HUES6 (cell line): ENCODE measurements at regions not wholly inside any gene's neighbourhood (a gene's known extent, or its start where the extent isn't known, plus 50 kb on each side); places are given as distances from the start of the nearest gene placed in this dataset.
"Not testable (repeated sequence)": the region's sequence is repeated elsewhere in the genome, so short reads cannot be mapped to it uniquely, and the experiment has no call there.

Experiments used
- H3K27ac ChIP-seq: 2 replicates; pipeline ENCODE4 v1.7.0; 2013; ENCODE audit warnings: low read depth, mild to moderate bottlenecking, low read length, inconsistent platforms
- H3K27me3 ChIP-seq: 2 replicates; pipeline ENCODE4 v1.6.1; 2013; ENCODE audit warnings: low read length; ENCODE audit not compliant: control insufficient read depth, insufficient read depth
- H3K36me3 ChIP-seq: 2 replicates; pipeline ENCODE4 v1.6.1; 2013; ENCODE audit warnings: low read length; ENCODE audit not compliant: control insufficient read depth, insufficient read depth
- H3K4me1 ChIP-seq: 2 replicates; pipeline ENCODE4 v1.6.1; 2013; ENCODE audit warnings: low read length; ENCODE audit not compliant: control insufficient read depth, insufficient read depth
- H3K4me3 ChIP-seq: 2 replicates; pipeline ENCODE4 v1.5.1; 2013; ENCODE audit warnings: low read depth, low read length
- H3K9ac ChIP-seq: one replicate; pipeline ENCODE4 v1.6.1; 2013; ENCODE audit warnings: mild to moderate bottlenecking, low read length
- H3K9me3 ChIP-seq: 2 replicates; pipeline ENCODE4 v1.6.1; 2013; ENCODE audit warnings: low read depth, low read length; ENCODE audit not compliant: control insufficient read depth, insufficient read depth

- H3K9ac ChIP-seq, result no peak overlapping the region
- H3K9me3 ChIP-seq, result 0 out of 2 replicates have a peak, but pooled peaks cover 2% of the 10 kb centered on the region
- H3K27ac ChIP-seq, result no peak overlapping the region
- H3K4me3 ChIP-seq, result no peak overlapping the region
- H3K36me3 ChIP-seq, result no peaks in the 10 kb centered on the region
- H3K27me3 ChIP-seq, result no peaks in the 10 kb centered on the region
- H3K4me1 ChIP-seq, result peaks cover 8% of the 10 kb centered on the region; the same call in 1 of the 2 replicates
These were observed 87.9 kb upstream of the MSTN start for GRCh38 chr2:190150413-190150812.

GRCh38 chr2:190149908-190150307 lies 87.4 kb upstream of the MSTN start:
- H3K27ac ChIP-seq, result no peak overlapping the region
- H3K36me3 ChIP-seq, result no peaks in the 10 kb centered on the region
- H3K9ac ChIP-seq, result no peak overlapping the region
- 0 out of 2 replicates have a peak, but pooled peaks cover 4% of the 10 kb centered on the region for H3K9me3 ChIP-seq
- H3K4me1 ChIP-seq, result peaks cover 8% of the 10 kb centered on the region; the same call in 1 of the 2 replicates
- H3K27me3 ChIP-seq, result no peaks in the 10 kb centered on the region
- no peak overlapping the region for H3K4me3 ChIP-seq

- Histone ChIP-seq H3K9me3 (0 out of 2 replicates have a peak, but pooled peaks cover 4% of the 10 kb centered on the region), H3K27me3 (no peaks in the 10 kb centered on the region), H3K27ac (no peak overlapping the region), H3K9ac (no peak overlapping the region), H3K4me3 (no peak overlapping the region), H3K36me3 (no peaks in the 10 kb centered on the region), H3K4me1 (peaks cover 8% of the 10 kb centered on the region; the same call in 1 of the 2 replicates)
These were observed 86.7 kb upstream of the MSTN start for GRCh38 chr2:190149200-190149599.

GRCh38 chr2:190146109-190146508 lies 83.6 kb upstream of the MSTN start:
- not testable (repeated sequence) for H3K27ac ChIP-seq, H3K27me3 ChIP-seq, H3K4me1 ChIP-seq, H3K36me3 ChIP-seq, H3K9ac ChIP-seq, H3K4me3 ChIP-seq
- peaks cover 13% of the 10 kb centered on the region for H3K9me3 ChIP-seq

GRCh38 chr2:190140474-190140873 lies 77.9 kb upstream of the MSTN start:
- H3K36me3 ChIP-seq, H3K4me3 ChIP-seq, H3K9ac ChIP-seq, H3K27ac ChIP-seq, H3K27me3 ChIP-seq, H3K4me1 ChIP-seq: not testable (repeated sequence)
- peaks cover 48% of the 10 kb centered on the region for H3K9me3 ChIP-seq

GRCh38 chr2:190139371-190139770 lies 76.8 kb upstream of the MSTN start:
- H3K4me1 ChIP-seq, result no peaks in the 10 kb centered on the region
- peaks cover 46% of the 10 kb centered on the region for H3K9me3 ChIP-seq
- H3K27ac ChIP-seq, result no peak overlapping the region
- H3K4me3 ChIP-seq, result no peak overlapping the region
- no peaks in the 10 kb centered on the region for H3K36me3 ChIP-seq
- no peak overlapping the region for H3K9ac ChIP-seq
- no peaks in the 10 kb centered on the region for H3K27me3 ChIP-seq

GRCh38 chr2:190138032-190138431 lies 75.5 kb upstream of the MSTN start:
- Histone ChIP-seq H3K4me3 (no peak overlapping the region), H3K27ac (no peak overlapping the region)

GRCh38 chr2:190137561-190137960 lies 75.0 kb upstream of the MSTN start:
- H3K27me3 ChIP-seq, result no peaks in the 10 kb centered on the region
- no peak overlapping the region for H3K4me3 ChIP-seq
- peaks cover 44% of the 10 kb centered on the region for H3K9me3 ChIP-seq
- H3K36me3 ChIP-seq, result no peaks in the 10 kb centered on the region
- no peak overlapping the region for H3K9ac ChIP-seq
- no peak overlapping the region for H3K27ac ChIP-seq
- no peaks in the 10 kb centered on the region for H3K4me1 ChIP-seq

More at GRCh38 chr2:190138032-190138431, 75.5 kb upstream of the MSTN start:
- peaks cover 44% of the 10 kb centered on the region for H3K9me3 ChIP-seq
- no peak overlapping the region for H3K9ac ChIP-seq
- no peaks in the 10 kb centered on the region for H3K4me1 ChIP-seq
- no peaks in the 10 kb centered on the region for H3K27me3 ChIP-seq
- no peaks in the 10 kb centered on the region for H3K36me3 ChIP-seq

- H3K4me1 ChIP-seq, result no peaks in the 10 kb centered on the region
- no peaks in the 10 kb centered on the region for H3K27me3 ChIP-seq
- no peaks in the 10 kb centered on the region for H3K36me3 ChIP-seq
- no peak overlapping the region for H3K9ac ChIP-seq
- H3K27ac ChIP-seq, result no peak overlapping the region
- no peak overlapping the region for H3K4me3 ChIP-seq
- H3K9me3 ChIP-seq, result peaks cover 42% of the 10 kb centered on the region
These were observed 74.3 kb upstream of the MSTN start for GRCh38 chr2:190136825-190137224.

GRCh38 chr2:190136259-190136658 lies 73.7 kb upstream of the MSTN start:
- peaks cover 39% of the 10 kb centered on the region for H3K9me3 ChIP-seq
- H3K27ac ChIP-seq, result no peak overlapping the region
- H3K36me3 ChIP-seq, result no peaks in the 10 kb centered on the region
- no peak overlapping the region for H3K9ac ChIP-seq
- H3K4me1 ChIP-seq, result no peaks in the 10 kb centered on the region
- no peaks in the 10 kb centered on the region for H3K27me3 ChIP-seq
- H3K4me3 ChIP-seq, result no peak overlapping the region

- Histone ChIP-seq H3K27me3 (no peaks in the 10 kb centered on the region), H3K4me1 (no peaks in the 10 kb centered on the region), H3K36me3 (no peaks in the 10 kb centered on the region)
These were observed 67.1 kb upstream of the MSTN start for GRCh38 chr2:190129421-190130199.

More at GRCh38 chr2:190129421-190130199, 67.1 kb upstream of the MSTN start:
- Histone ChIP-seq H3K27ac (no peak overlapping the region), H3K9me3 (no peaks in the 10 kb centered on the region), H3K4me3 (no peak overlapping the region), H3K9ac (no peak overlapping the region)
